ENCODE measurements at regions not wholly inside any gene's neighbourhood (a gene's known extent, or its start where the extent isn't known, plus 50 kb on each side); places are given as distances from the start of the nearest gene placed in this dataset. TPM values are rescaled to one million over a fixed set of nuclear protein-coding genes. Genes with fewer than 3 reads are reported as not detected.

GRCh38 chr1:34695580-34695979 is 59.3 kb upstream of the GJB5 start:
- TF ChIP-seq, protein P1, sequence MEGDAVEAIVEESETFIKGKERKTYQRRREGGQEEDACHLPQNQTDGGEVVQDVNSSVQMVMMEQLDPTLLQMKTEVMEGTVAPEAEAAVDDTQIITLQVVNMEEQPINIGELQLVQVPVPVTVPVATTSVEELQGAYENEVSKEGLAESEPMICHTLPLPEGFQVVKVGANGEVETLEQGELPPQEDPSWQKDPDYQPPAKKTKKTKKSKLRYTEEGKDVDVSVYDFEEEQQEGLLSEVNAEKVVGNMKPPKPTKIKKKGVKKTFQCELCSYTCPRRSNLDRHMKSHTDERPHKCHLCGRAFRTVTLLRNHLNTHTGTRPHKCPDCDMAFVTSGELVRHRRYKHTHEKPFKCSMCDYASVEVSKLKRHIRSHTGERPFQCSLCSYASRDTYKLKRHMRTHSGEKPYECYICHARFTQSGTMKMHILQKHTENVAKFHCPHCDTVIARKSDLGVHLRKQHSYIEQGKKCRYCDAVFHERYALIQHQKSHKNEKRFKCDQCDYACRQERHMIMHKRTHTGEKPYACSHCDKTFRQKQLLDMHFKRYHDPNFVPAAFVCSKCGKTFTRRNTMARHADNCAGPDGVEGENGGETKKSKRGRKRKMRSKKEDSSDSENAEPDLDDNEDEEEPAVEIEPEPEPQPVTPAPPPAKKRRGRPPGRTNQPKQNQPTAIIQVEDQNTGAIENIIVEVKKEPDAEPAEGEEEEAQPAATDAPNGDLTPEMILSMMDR (IDR thresholded peaks at IDR 0.05; ENCODE audit: unreplicated experiment): no peak
- no peak overlapping the region for H3K27ac Mint-ChIP-seq
- no peak overlapping the region for H3K4me3 Mint-ChIP-seq
- DNase-seq (ENCODE audit: low spot score in 2 of 2, unreplicated experiment in 2 of 2): no peak
- peaks cover 11% of the 10 kb centered on the region for H3K4me1 Mint-ChIP-seq
- no peaks in the 10 kb centered on the region for H3K9me3 Mint-ChIP-seq
- peaks cover 37% of the 10 kb centered on the region for H3K27me3 Mint-ChIP-seq (ENCODE audit: low read depth)
- H3K36me3 Mint-ChIP-seq: no peaks in the 10 kb centered on the region

- no peaks in the 10 kb centered on the region for H3K9me3 Mint-ChIP-seq
- H3K27ac Mint-ChIP-seq: no peak overlapping the region
- peaks cover 11% of the 10 kb centered on the region for H3K4me1 Mint-ChIP-seq
- TF ChIP-seq, protein P1 (IDR thresholded peaks at IDR 0.05; ENCODE audit: unreplicated experiment): no peak
- no peaks in the 10 kb centered on the region for H3K36me3 Mint-ChIP-seq
- no peak overlapping the region for H3K4me3 Mint-ChIP-seq
- no peak for DNase-seq (ENCODE audit: low spot score in 2 of 2, unreplicated experiment in 2 of 2)
- peaks cover 33% of the 10 kb centered on the region for H3K27me3 Mint-ChIP-seq (ENCODE audit: low read depth)
Measured at GRCh38 chr1:34696230-34696629, 58.6 kb upstream of the GJB5 start.

DNA sequence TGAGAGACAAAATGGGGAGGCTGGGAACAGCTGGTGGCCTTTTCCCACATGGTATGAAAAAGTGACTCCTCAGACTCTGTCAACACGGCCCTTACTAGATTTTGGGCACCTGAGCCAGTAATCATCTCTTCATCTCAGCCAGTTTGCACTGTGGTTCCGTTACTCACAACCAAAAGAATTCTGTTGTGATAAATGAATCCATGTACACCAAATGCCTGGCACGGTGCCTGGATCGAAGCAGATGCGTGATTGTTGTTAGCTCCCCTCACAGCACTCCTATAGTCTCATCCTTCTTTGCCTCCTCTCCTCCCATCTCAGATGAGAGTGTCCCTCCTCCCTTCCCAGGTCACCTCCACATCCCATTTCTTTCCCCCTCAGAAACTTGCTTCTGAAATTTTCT is 57.9 kb upstream of the GJB5 start:
- TF ChIP-seq, protein P1 (IDR thresholded peaks at IDR 0.05; ENCODE audit: unreplicated experiment): no peak
- peaks cover 28% of the 10 kb centered on the region for H3K27me3 Mint-ChIP-seq (ENCODE audit: low read depth)
- DNase-seq (ENCODE audit: low spot score in 2 of 2, unreplicated experiment in 2 of 2): no peak
- no peaks in the 10 kb centered on the region for H3K9me3 Mint-ChIP-seq
- H3K36me3 Mint-ChIP-seq: no peaks in the 10 kb centered on the region
- peaks cover 11% of the 10 kb centered on the region for H3K4me1 Mint-ChIP-seq
- H3K4me3 Mint-ChIP-seq: no peak overlapping the region
- H3K27ac Mint-ChIP-seq: no peak overlapping the region

DNA sequence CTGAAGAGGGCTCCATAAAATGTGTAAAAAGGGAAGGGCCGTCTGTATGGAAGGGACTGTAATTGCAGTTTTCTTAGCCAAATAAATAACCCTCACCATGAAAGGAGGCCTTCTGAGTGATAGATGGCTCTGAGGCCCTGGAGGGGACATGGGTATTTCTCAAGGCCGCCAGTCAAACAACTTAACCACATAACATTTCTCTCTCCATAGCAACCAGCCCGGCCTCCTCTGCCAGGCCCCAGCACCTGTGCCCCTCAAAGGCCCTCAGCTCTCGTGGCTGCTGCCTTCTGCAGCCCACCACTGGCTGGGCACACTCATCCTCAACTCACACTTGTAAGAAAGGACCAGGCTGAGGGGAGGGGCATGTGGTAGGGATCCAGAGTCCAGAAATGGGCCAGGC is 57.0 kb upstream of the GJB5 start:
- Mint-ChIP-seq H3K27me3 (ENCODE audit: low read depth) (peaks cover 33% of the 10 kb centered on the region), H3K4me1 (peaks cover 11% of the 10 kb centered on the region), H3K4me3 (no peak overlapping the region), H3K27ac (no peak overlapping the region), H3K36me3 (no peaks in the 10 kb centered on the region), H3K9me3 (no peaks in the 10 kb centered on the region)
- TF ChIP-seq, protein P1 (IDR thresholded peaks at IDR 0.05; ENCODE audit: unreplicated experiment): no peak
- DNase-seq (ENCODE audit: low spot score in 2 of 2, unreplicated experiment in 2 of 2): no peak

DNA sequence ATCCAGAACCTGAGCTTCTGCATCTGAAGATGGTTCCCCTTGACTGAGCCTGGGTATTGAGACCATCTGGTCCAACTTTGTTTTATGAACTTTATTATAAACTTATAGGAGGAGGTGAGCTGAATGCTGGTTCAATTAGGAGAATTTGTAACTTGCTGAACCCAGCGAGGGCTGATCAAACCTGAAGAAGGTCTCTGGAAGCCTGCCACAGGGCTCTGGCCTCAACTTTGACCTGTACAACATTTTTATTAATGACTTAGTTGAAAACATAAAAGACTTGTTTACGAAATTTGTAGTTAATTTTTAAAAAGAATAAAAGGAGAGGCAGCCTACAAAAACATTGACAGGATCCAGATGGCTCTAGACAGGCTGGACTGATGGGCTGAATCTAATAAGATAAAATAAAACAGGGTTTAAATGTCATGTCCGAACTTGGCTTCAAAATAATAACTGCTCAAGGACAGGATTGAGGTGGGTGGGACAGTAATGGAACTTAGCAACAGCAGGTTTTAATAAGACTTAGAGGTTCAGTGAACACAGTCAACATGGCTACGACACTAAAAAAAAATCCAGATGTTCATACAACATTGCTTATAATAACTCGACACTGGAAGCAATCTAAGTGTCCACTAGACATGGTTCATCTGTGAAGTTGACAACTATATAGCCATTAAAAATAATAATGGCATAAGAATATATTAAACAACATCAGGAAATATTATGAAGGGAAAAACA is 53.4 kb upstream of the GJB5 start:
- Mint-ChIP-seq H3K9me3 (no peaks in the 10 kb centered on the region), H3K4me1 (peaks cover 11% of the 10 kb centered on the region), H3K36me3 (no peaks in the 10 kb centered on the region), H3K27me3 (ENCODE audit: low read depth) (peaks cover 46% of the 10 kb centered on the region), H3K27ac (no peak overlapping the region), H3K4me3 (no peak overlapping the region)
- TF ChIP-seq, protein P1 (IDR thresholded peaks at IDR 0.05; ENCODE audit: unreplicated experiment): no peak
- DNase-seq (ENCODE audit: low spot score in 2 of 2, unreplicated experiment in 2 of 2): no peak

Small RNA genes lying in the stretch of these regions (microRNA-seq; reads per million reads assigned to microRNA genes)
- gene MIR552: not detected

Data from mesothelial cell of epicardium (in vitro differentiated cells).